ENCODE measurements at regions not wholly inside any gene's neighbourhood (a gene's known extent, or its start where the extent isn't known, plus 50 kb on each side); places are given as distances from the start of the nearest gene placed in this dataset.
A peak's percentile ranks its signal among the peaks of the same experiment; 100 is the strongest.

DNA sequence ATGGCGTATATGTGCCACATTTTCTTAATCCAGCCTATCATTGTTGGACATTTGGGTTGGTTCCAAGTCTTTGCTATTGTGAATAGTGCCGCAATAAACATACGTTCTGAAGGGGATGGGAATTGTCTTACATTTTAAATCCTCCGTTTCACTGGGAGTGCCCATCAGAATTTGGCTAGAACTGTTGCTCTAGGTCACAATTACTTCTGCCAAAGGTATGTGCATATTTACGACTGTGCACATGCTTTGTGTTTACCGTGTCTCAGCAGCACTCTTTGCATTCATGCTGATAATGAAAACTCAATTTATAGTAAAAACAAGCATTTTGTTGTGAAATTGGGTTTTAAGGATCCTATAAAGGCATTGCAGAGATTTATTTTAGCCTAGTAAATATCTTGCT, 151.9 kb upstream of the ZNF618 start:
- Histone ChIP-seq H3K4me1 (ENCODE audit: control insufficient read depth, insufficient read depth, low read depth, low read length) (no peaks in the 10 kb centered on the region), H3K79me1 (replicated peaks; ENCODE audit: low read length, poor library complexity, severe bottlenecking) (no peaks in the 10 kb centered on the region), H4K8ac (ENCODE audit: low read length) (no peak overlapping the region), H3K4ac (ENCODE audit: low read depth in 1 of 2, low read length in 2 of 2) (no peak overlapping the region), H3K4me3 (ENCODE audit: insufficient read depth in 1 of 2, low read depth in 1 of 2, low read length in 2 of 2) (no peak overlapping the region), H2BK15ac (ENCODE audit: low read depth, poor library complexity, severe bottlenecking) (no peak overlapping the region), H3K23ac (ENCODE audit: low read length in 2 of 2) (no peak overlapping the region), H3K14ac (ENCODE audit: low read length in 2 of 2) (no peak overlapping the region), H4K91ac (ENCODE audit: low read length) (no peak overlapping the region), H2AFZ (ENCODE audit: low read depth, low read length) (no peak overlapping the region), H2BK120ac (ENCODE audit: low read depth, low read length) (no peak overlapping the region), H2AK5ac (ENCODE audit: low read length, severe bottlenecking) (no peak overlapping the region), H3K9ac (ENCODE audit: low read length) (no peak overlapping the region), H3K36me3 (ENCODE audit: control insufficient read depth in 1 of 2, insufficient read depth in 2 of 2, low read depth in 1 of 2, low read length in 2 of 2) (no peaks in the 10 kb centered on the region), H2BK5ac (ENCODE audit: low read depth, low read length, poor library complexity, severe bottlenecking) (no peak overlapping the region), H3K9me3 (ENCODE audit: control insufficient read depth, low read length) (peaks cover 19% of the 10 kb centered on the region), H3K4me2 (ENCODE audit: low read length, poor library complexity, severe bottlenecking) (no peak overlapping the region), H3K27me3 (ENCODE audit: control insufficient read depth in 1 of 2, insufficient read depth in 1 of 2, low read length in 2 of 2) (peaks cover 16 to 20% of the 10 kb centered on the region in 2 experiments), H2BK12ac (ENCODE audit: low read length in 2 of 2) (no peak overlapping the region), H3K18ac (ENCODE audit: low read depth in 1 of 2, low read length in 2 of 2) (no peak overlapping the region), H3K27ac (ENCODE audit: low read length, poor library complexity, severe bottlenecking) (no peak overlapping the region)
- 89% methylated on average over 5 of the region's 6 CpGs for WGBS
- DNase-seq: no peak

DNA sequence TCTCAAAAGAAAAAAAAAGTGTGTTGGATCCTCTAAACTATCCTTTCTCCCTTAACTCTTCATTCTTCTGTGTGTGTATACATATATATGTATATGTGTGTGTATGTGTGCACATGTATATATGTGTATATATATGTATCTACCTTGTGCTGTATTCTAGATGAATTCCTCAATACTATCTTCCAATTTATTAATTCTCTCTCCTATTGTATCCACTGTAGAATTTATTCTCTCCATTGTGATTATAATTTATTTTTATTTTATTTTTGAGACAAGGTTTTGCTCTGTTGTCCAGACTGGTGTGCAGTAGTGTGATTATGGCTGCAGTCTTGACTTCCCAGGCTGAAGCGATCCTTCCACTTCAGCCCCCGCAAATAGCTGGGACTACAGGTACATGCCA, 147.1 kb upstream of the ZNF618 start:
- WGBS: 79% methylated on average over 2 of the region's 2 CpGs
- no peak for DNase-seq

GRCh38 chr9:113734826-113735225, 141.3 kb upstream of the ZNF618 start:
- Histone ChIP-seq H3K4me3 (ENCODE audit: insufficient read depth in 1 of 2, low read depth in 1 of 2, low read length in 2 of 2) (no peak overlapping the region), H3K4me1 (ENCODE audit: control insufficient read depth, insufficient read depth, low read depth, low read length) (no peaks in the 10 kb centered on the region), H3K18ac (ENCODE audit: low read depth in 1 of 2, low read length in 2 of 2) (no peak overlapping the region), H3K14ac (ENCODE audit: low read length in 2 of 2) (no peak overlapping the region), H2BK12ac (ENCODE audit: low read length in 2 of 2) (no peak overlapping the region), H3K4ac (ENCODE audit: low read depth in 1 of 2, low read length in 2 of 2) (no peak overlapping the region), H4K8ac (ENCODE audit: low read length) (no peak overlapping the region), H3K9ac (ENCODE audit: low read length) (no peak overlapping the region), H3K27ac (ENCODE audit: low read length, poor library complexity, severe bottlenecking) (no peak overlapping the region), H3K79me1 (replicated peaks; ENCODE audit: low read length, poor library complexity, severe bottlenecking) (no peaks in the 10 kb centered on the region), H3K23ac (ENCODE audit: low read length in 2 of 2) (no peak overlapping the region), H2BK120ac (ENCODE audit: low read depth, low read length) (no peak overlapping the region), H3K27me3 (ENCODE audit: control insufficient read depth in 1 of 2, insufficient read depth in 1 of 2, low read length in 2 of 2) (peaks cover 36 to 65% of the 10 kb centered on the region in 2 experiments), H2AK5ac (ENCODE audit: low read length, severe bottlenecking) (no peak overlapping the region), H2BK5ac (ENCODE audit: low read depth, low read length, poor library complexity, severe bottlenecking) (no peak overlapping the region), H2BK15ac (ENCODE audit: low read depth, poor library complexity, severe bottlenecking) (no peak overlapping the region), H3K36me3 (ENCODE audit: control insufficient read depth in 1 of 2, insufficient read depth in 2 of 2, low read depth in 1 of 2, low read length in 2 of 2) (no peaks in the 10 kb centered on the region), H4K91ac (ENCODE audit: low read length) (no peak overlapping the region), H3K9me3 (ENCODE audit: control insufficient read depth, low read length) (peaks cover 28% of the 10 kb centered on the region), H2AFZ (ENCODE audit: low read depth, low read length) (no peak overlapping the region), H3K4me2 (ENCODE audit: low read length, poor library complexity, severe bottlenecking) (no peak overlapping the region)
- no peak for DNase-seq
- WGBS: 86% methylated on average over 3 of the region's 3 CpGs

More for the DNA sequence above, 147.1 kb upstream of the ZNF618 start:
- H2AK5ac ChIP-seq (ENCODE audit: low read length, severe bottlenecking): no peak overlapping the region
- no peak overlapping the region for H3K9ac ChIP-seq (ENCODE audit: low read length)
- H3K79me1 ChIP-seq (replicated peaks; ENCODE audit: low read length, poor library complexity, severe bottlenecking): no peaks in the 10 kb centered on the region
- no peak overlapping the region for H2BK120ac ChIP-seq (ENCODE audit: low read depth, low read length)
- no peak overlapping the region for H2BK12ac ChIP-seq (ENCODE audit: low read length in 2 of 2)
- H3K4me2 ChIP-seq (ENCODE audit: low read length, poor library complexity, severe bottlenecking): no peak overlapping the region
- no peaks in the 10 kb centered on the region for H3K36me3 ChIP-seq (ENCODE audit: control insufficient read depth in 1 of 2, insufficient read depth in 2 of 2, low read depth in 1 of 2, low read length in 2 of 2)
- no peak overlapping the region for H3K27ac ChIP-seq (ENCODE audit: low read length, poor library complexity, severe bottlenecking)
- no peak overlapping the region for H4K91ac ChIP-seq (ENCODE audit: low read length)
- peaks cover 38% of the 10 kb centered on the region for H3K9me3 ChIP-seq (ENCODE audit: control insufficient read depth, low read length)
- H3K4me1 ChIP-seq (ENCODE audit: control insufficient read depth, insufficient read depth, low read depth, low read length): no peaks in the 10 kb centered on the region
- H3K18ac ChIP-seq (ENCODE audit: low read depth in 1 of 2, low read length in 2 of 2): no peak overlapping the region
- H3K14ac ChIP-seq (ENCODE audit: low read length in 2 of 2): no peak overlapping the region
- no peak overlapping the region for H3K4me3 ChIP-seq (ENCODE audit: insufficient read depth in 1 of 2, low read depth in 1 of 2, low read length in 2 of 2)
- peaks cover 23 to 30% of the 10 kb centered on the region in 2 experiments for H3K27me3 ChIP-seq (ENCODE audit: control insufficient read depth in 1 of 2, insufficient read depth in 1 of 2, low read length in 2 of 2)
- H2BK5ac ChIP-seq (ENCODE audit: low read depth, low read length, poor library complexity, severe bottlenecking): no peak overlapping the region
- no peak overlapping the region for H4K8ac ChIP-seq (ENCODE audit: low read length)
- H2BK15ac ChIP-seq (ENCODE audit: low read depth, poor library complexity, severe bottlenecking): no peak overlapping the region
- no peak overlapping the region for H3K23ac ChIP-seq (ENCODE audit: low read length in 2 of 2)
- H3K4ac ChIP-seq (ENCODE audit: low read depth in 1 of 2, low read length in 2 of 2): no peak overlapping the region
- H2AFZ ChIP-seq (ENCODE audit: low read depth, low read length): no peak overlapping the region

GRCh38 chr9:113737517-113738271, 138.4 kb upstream of the ZNF618 start:
- Histone ChIP-seq H4K91ac (ENCODE audit: low read length) (no peak overlapping the region), H3K9me3 (ENCODE audit: control insufficient read depth, low read length) (peaks cover 15% of the 10 kb centered on the region), H3K4me3 (ENCODE audit: insufficient read depth in 1 of 2, low read depth in 1 of 2, low read length in 2 of 2) (no peak overlapping the region), H2AK5ac (ENCODE audit: low read length, severe bottlenecking) (no peak overlapping the region), H3K4ac (ENCODE audit: low read depth in 1 of 2, low read length in 2 of 2) (no peak overlapping the region), H3K36me3 (ENCODE audit: control insufficient read depth in 1 of 2, insufficient read depth in 2 of 2, low read depth in 1 of 2, low read length in 2 of 2) (no peaks in the 10 kb centered on the region), H3K27ac (ENCODE audit: low read length, poor library complexity, severe bottlenecking) (no peak overlapping the region), H4K8ac (ENCODE audit: low read length) (no peak overlapping the region), H2BK12ac (ENCODE audit: low read length in 2 of 2) (no peak overlapping the region), H3K4me2 (ENCODE audit: low read length, poor library complexity, severe bottlenecking) (no peak overlapping the region), H2BK5ac (ENCODE audit: low read depth, low read length, poor library complexity, severe bottlenecking) (no peak overlapping the region), H2AFZ (ENCODE audit: low read depth, low read length) (no peak overlapping the region), H3K9ac (ENCODE audit: low read length) (no peak overlapping the region), H3K14ac (ENCODE audit: low read length in 2 of 2) (no peak overlapping the region), H3K27me3 (ENCODE audit: control insufficient read depth in 1 of 2, insufficient read depth in 1 of 2, low read length in 2 of 2) (peaks cover 29 to 75% of the 10 kb centered on the region in 2 experiments), H3K18ac (ENCODE audit: low read depth in 1 of 2, low read length in 2 of 2) (no peak overlapping the region), H3K79me1 (replicated peaks; ENCODE audit: low read length, poor library complexity, severe bottlenecking) (no peaks in the 10 kb centered on the region), H2BK120ac (ENCODE audit: low read depth, low read length) (no peak overlapping the region), H2BK15ac (ENCODE audit: low read depth, poor library complexity, severe bottlenecking) (no peak overlapping the region), H3K4me1 (ENCODE audit: control insufficient read depth, insufficient read depth, low read depth, low read length) (peaks cover 3% of the 10 kb centered on the region), H3K23ac (ENCODE audit: low read length in 2 of 2) (no peak overlapping the region)
- 34% methylated on average over 6 of the region's 6 CpGs for WGBS
- DNase-seq: peak; percentile 48

Measured in mesenchymal stem cell (in vitro differentiated cells and primary cell).